ENCODE measurements at regions not wholly inside any gene's neighbourhood (a gene's known extent, or its start where the extent isn't known, plus 50 kb on each side); places are given as distances from the start of the nearest gene placed in this dataset.

DNA sequence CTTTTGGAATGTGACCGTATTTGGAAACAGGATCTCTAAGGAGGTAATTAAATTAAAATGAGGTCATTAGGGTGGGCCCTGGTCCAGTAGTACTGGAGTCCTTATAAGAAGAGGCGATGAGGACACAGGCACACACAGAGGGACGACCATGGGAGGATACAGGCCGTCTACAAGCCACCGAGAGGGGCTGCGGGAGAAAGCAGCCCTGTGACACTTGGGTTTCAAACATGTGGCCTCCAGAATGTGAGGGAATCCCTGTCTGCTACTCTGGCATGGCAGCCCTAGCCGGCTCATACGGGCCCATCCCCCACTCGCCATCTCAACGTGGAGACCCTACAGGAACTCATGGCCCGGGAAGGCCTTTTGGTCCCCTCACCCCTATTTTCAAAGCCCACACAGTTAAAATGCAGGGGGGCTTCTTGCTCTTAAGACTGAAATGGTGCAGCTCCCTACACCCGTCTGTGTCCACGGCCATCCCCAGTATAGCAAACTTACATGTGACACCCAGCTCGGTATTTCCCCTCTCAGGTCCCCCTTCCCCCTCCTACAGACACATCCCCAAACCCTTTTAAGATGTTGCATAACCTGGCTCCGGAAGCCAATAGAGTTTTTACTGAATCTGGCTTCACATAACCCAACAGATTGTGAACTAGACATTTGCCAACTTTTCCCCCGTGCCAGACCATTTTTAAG, 124.1 kb upstream of the TBL1X start:
- no peak for TF ChIP-seq TCF12 (IDR thresholded peaks at IDR 0.05; ENCODE audit: low read depth, low read length)
- TF ChIP-seq, protein P1, sequence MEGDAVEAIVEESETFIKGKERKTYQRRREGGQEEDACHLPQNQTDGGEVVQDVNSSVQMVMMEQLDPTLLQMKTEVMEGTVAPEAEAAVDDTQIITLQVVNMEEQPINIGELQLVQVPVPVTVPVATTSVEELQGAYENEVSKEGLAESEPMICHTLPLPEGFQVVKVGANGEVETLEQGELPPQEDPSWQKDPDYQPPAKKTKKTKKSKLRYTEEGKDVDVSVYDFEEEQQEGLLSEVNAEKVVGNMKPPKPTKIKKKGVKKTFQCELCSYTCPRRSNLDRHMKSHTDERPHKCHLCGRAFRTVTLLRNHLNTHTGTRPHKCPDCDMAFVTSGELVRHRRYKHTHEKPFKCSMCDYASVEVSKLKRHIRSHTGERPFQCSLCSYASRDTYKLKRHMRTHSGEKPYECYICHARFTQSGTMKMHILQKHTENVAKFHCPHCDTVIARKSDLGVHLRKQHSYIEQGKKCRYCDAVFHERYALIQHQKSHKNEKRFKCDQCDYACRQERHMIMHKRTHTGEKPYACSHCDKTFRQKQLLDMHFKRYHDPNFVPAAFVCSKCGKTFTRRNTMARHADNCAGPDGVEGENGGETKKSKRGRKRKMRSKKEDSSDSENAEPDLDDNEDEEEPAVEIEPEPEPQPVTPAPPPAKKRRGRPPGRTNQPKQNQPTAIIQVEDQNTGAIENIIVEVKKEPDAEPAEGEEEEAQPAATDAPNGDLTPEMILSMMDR (IDR thresholded peaks at IDR 0.05 in 2 of 3, conservative IDR thresholded peaks at IDR 0.05 in 1 of 3; ENCODE audit: control insufficient read depth in 2 of 3, extremely low read depth in 1 of 3, insufficient read depth in 1 of 3, low read depth in 3 of 3, low read length in 3 of 3): no peak
- no peak for TF ChIP-seq EZH2 (IDR thresholded peaks at IDR 0.05; ENCODE audit: borderline replicate concordance, control insufficient read depth, low read depth, low read length)
- 0 out of 2 replicates have a peak, but pooled peaks have one; percentile 21 for TF ChIP-seq MXI1 (IDR thresholded peaks at IDR 0.05; ENCODE audit: low read depth, low read length)
- TF ChIP-seq BMI1 (IDR thresholded peaks at IDR 0.05; ENCODE audit: borderline replicate concordance): no peak
- TF ChIP-seq SPI1 (IDR thresholded peaks at IDR 0.05; ENCODE audit: borderline replicate concordance, insufficient read depth, low read depth, low read length): no peak

Data from GM12878 (cell line).